A673 (cell line): ENCODE measurements at regions not wholly inside any gene's neighbourhood (a gene's known extent, or its start where the extent isn't known, plus 50 kb on each side); places are given as distances from the start of the nearest gene placed in this dataset.

Source experiments
- BruUV-seq: library from RNA; stranded (reverse); fragments of 400-500 nt; replicated peaks from 2 replicates; lab custom pipeline; 2021; lab: Mats Ljungman, UMichigan
- CTCF ChIA-PET: fragments of 300-600 bp; sonication (Branson Sonifier 250); formaldehyde crosslinking; loops from one replicate; lab custom pipeline; 2022; ENCODE audit warnings: antibody characterized with exemption; lab: Charles Lee
- POLR2A ChIA-PET: fragments of 300-600 bp; sonication (Branson Sonifier 250); formaldehyde crosslinking; loops from one replicate; lab custom pipeline; 2022; ENCODE audit warnings: antibody characterized with exemption; ENCODE audit not compliant: low non-redundant PET; lab: Charles Lee
- DNase-seq: peaks from one replicate; pipeline ENCODE4 v3.0.0-alpha.2; 2015; ENCODE audit warnings: low spot score
- H3K27ac ChIP-seq: fragments of 200-600 bp; sonication (generic); 2 replicates; pipeline ENCODE4 v1.5.1; 2016; ENCODE audit warnings: mixed run types, low read depth, mild to moderate bottlenecking, mixed read lengths, antibody characterized with exemption, low read length; ENCODE audit not compliant: poor library complexity, severe bottlenecking
- H3K27me3 ChIP-seq: fragments of 200-600 bp; sonication (generic); replicated peaks from 2 replicates; pipeline ENCODE4 v1.6.1; 2017; ENCODE audit warnings: mixed run types, low read depth, mild to moderate bottlenecking, mixed read lengths, antibody characterized with exemption, low read length; ENCODE audit not compliant: insufficient read depth, poor library complexity
- H3K36me3 ChIP-seq: fragments of 200-600 bp; sonication (generic); 2 replicates; pipeline ENCODE4 v1.6.1; 2016; ENCODE audit warnings: mixed run types, mild to moderate bottlenecking, mixed read lengths, antibody characterized with exemption, low read length; ENCODE audit not compliant: insufficient read depth, poor library complexity, severe bottlenecking
- H3K4me1 ChIP-seq: fragments of 200-600 bp; sonication (generic); 2 replicates; pipeline ENCODE4 v1.6.1; 2017; ENCODE audit warnings: mixed run types, mild to moderate bottlenecking, mixed read lengths, antibody characterized with exemption, low read length; ENCODE audit not compliant: insufficient read depth, poor library complexity, severe bottlenecking
- H3K4me3 ChIP-seq: fragments of 200-600 bp; sonication (generic); 2 replicates; pipeline ENCODE4 v1.5.1; 2016; ENCODE audit warnings: low read depth, mixed run types, mild to moderate bottlenecking, mixed read lengths, low read length; ENCODE audit not compliant: poor library complexity, severe bottlenecking
- H3K9me3 ChIP-seq: fragments of 200-600 bp; sonication (generic); 2 replicates; pipeline ENCODE4 v1.6.1; 2016; ENCODE audit warnings: mixed run types, low read depth, mild to moderate bottlenecking, mixed read lengths, antibody characterized with exemption, low read length; ENCODE audit not compliant: poor library complexity, severe bottlenecking
- CTCF ChIP-seq: fragments of 300-800, 200-600 bp; sonication (generic); conservative IDR thresholded peaks from 2 replicates; pipeline ENCODE4 v1.5.1; 2017; ENCODE audit warnings: low read depth, mild to moderate bottlenecking, antibody characterized with exemption, low read length, moderate library complexity, mixed read lengths
- EZH2 ChIP-seq: fragments of 200-600 bp; sonication (generic); IDR thresholded peaks from 2 replicates; pipeline ENCODE4 v1.6.1; 2017; ENCODE audit warnings: borderline replicate concordance, low read depth, mild to moderate bottlenecking, mixed read lengths, antibody characterized with exemption, low read length; ENCODE audit not compliant: poor library complexity, severe bottlenecking
- intact Hi-C: fragments of 100-400 bp; cut with micrococcal nuclease; formaldehyde crosslinking; loops from one replicate; pipeline ENCODE4 v1.10.0; 2022; ENCODE audit not compliant: unreplicated experiment

GRCh38 chr18:39271654-39272053 is 1706.1 kb upstream of the CELF4 start:
- H3K9me3 ChIP-seq = no peaks in the 10 kb centered on the region
- ChIA-PET POLR2A (no interaction called here), CTCF (no interaction called here)
- TF ChIP-seq EZH2 = no peak
- no peak for TF ChIP-seq CTCF
- H3K4me1 ChIP-seq = no peaks in the 10 kb centered on the region
- intact Hi-C loops = no loop called here
- no peak for DNase-seq
- no peak overlapping the region for H3K4me3 ChIP-seq
- no TSS peak for BruUV-seq
- H3K27me3 ChIP-seq = no peaks in the 10 kb centered on the region
- H3K27ac ChIP-seq = no peak overlapping the region
- no peaks in the 10 kb centered on the region for H3K36me3 ChIP-seq

GRCh38 chr18:39260565-39260964 is 1695.0 kb upstream of the CELF4 start:
- no peaks in the 10 kb centered on the region for H3K36me3 ChIP-seq
- H3K27me3 ChIP-seq = no peaks in the 10 kb centered on the region
- ChIA-PET CTCF (no interaction called here), POLR2A (no interaction called here)
- no peaks in the 10 kb centered on the region for H3K9me3 ChIP-seq
- no peak overlapping the region for H3K4me3 ChIP-seq
- no peak for DNase-seq
- intact Hi-C loops = no loop called here
- no TSS peak for BruUV-seq
- H3K4me1 ChIP-seq = no peaks in the 10 kb centered on the region
- no peak overlapping the region for H3K27ac ChIP-seq
- TF ChIP-seq CTCF (no peak), EZH2 (no peak)

- DNase-seq = no peak
- Histone ChIP-seq H3K4me1 (no peaks in the 10 kb centered on the region), H3K36me3 (no peaks in the 10 kb centered on the region), H3K9me3 (no peaks in the 10 kb centered on the region), H3K4me3 (no peak overlapping the region), H3K27ac (no peak overlapping the region), H3K27me3 (no peaks in the 10 kb centered on the region)
- intact Hi-C loops = no loop called here
- ChIA-PET CTCF (no interaction called here), POLR2A (no interaction called here)
- no TSS peak for BruUV-seq
- TF ChIP-seq CTCF (no peak), EZH2 (no peak)
Observed at GRCh38 chr18:39259736-39260135, 1694.1 kb upstream of the CELF4 start.

- Histone ChIP-seq H3K4me1 (peaks cover 9% of the 10 kb centered on the region), H3K27me3 (peaks cover 57% of the 10 kb centered on the region), H3K27ac (no peak overlapping the region), H3K4me3 (no peak overlapping the region), H3K9me3 (no peaks in the 10 kb centered on the region), H3K36me3 (no peaks in the 10 kb centered on the region)
- POLR2A ChIA-PET = no interaction called here
- CTCF ChIA-PET = no interaction called here
- no peak for TF ChIP-seq CTCF
- TF ChIP-seq EZH2 = no peak
- no TSS peak for BruUV-seq
- intact Hi-C loops = no loop called here
- DNase-seq = no peak
Observed at GRCh38 chr18:39244242-39244641, 1678.6 kb upstream of the CELF4 start.
